Jurkat, Clone E6-1 (cell line): ENCODE measurements at regions not wholly inside any gene's neighbourhood (a gene's known extent, or its start where the extent isn't known, plus 50 kb on each side); places are given as distances from the start of the nearest gene placed in this dataset.
"Not testable (repeated sequence)": the region's sequence is repeated elsewhere in the genome, so short reads cannot be mapped to it uniquely, and the experiment has no call there.

Source experiments
- DNase-seq: peaks from one replicate; pipeline ENCODE4 v3.0.0-alpha.2; 2011; ENCODE audit warnings: low read depth, low spot score
- H3K4me3 ChIP-seq: 2 replicates; pipeline ENCODE4 v1.5.1; 2011; ENCODE audit warnings: mild to moderate bottlenecking, low read length, control low read depth, moderate library complexity

DNA sequence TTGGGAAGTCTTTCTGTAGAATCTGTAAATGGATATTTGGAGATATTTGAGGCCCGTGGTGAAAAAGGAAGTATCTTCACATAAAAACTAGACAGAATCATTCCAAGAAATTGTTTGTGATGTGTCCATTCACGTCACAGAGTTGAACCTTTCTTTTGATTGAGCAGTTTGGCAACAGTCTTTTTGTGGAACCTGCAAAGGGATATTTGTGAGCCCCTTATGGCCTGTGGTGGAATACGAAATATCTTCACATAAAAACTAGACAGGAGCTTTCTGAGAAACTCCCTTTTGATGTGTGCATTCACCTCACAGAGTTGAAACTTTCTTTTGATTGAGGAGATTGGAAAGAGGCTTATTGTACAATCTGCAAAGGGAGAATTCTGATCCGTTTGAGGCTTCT lies 2980.4 kb downstream of the TUBA3C start:
- not testable (repeated sequence) for DNase-seq, H3K4me3 ChIP-seq

DNA sequence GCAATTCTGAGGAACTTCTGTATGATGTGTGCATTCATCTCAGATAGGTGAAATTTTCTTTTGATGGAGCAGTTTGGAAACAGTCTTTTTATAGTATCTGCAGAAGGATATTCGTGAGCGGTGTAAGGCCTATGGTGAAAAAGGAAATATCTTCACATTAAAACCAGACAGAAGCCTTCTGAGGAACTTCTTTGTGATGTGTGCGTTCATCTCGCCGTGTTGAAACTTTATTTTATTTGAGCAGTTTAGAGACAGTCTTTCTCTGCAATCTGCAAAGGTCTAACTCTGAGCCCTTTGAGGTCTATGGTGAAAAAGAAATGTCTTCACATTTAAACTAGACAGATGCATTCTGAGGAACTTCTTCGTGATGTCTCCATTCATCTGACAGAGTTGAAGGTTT lies 3021.0 kb downstream of the TUBA3C start:
- not testable (repeated sequence) for H3K4me3 ChIP-seq

DNA sequence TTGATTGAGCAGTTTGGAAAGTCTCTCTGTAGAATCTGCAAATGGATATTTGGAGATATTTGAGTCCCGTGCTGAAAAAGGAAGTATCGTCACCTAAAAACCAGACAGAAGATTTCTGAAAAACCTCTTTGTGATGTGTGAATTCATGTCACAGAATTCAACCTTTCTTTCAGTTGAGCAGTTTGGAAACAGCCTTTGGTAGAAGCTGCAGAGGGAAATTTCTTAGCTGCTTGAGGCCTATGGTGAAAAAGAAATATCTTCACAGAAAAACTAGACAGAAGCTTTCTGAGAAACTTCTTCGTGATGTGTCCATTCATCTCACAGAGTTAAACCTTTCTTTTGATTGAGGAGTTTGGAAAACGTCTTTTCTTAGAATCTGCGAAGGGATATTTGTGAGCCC lies 3022.7 kb downstream of the TUBA3C start:
- DNase-seq, H3K4me3 ChIP-seq: not testable (repeated sequence)

More for the DNA sequence above, 3021.0 kb downstream of the TUBA3C start:
- not testable (repeated sequence) for DNase-seq

DNA sequence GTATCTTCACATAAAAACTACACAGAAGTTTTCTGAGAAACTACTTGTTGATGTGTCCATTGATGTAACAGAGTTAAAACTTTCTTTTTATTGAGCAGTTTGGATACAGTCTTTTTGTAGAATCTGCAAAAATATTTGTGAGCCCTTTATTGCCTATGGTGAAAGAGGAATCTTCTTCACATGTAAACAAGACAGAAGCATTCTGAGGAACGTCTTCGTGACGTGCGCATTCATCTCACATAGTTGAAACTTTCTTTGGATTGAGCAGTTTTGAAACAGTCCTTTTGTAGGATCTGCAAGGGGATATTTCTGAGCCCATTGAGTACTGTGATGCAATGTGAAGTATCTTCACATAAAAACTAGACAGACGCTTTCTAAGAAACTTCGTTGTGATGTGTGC lies 3023.6 kb downstream of the TUBA3C start:
- DNase-seq, H3K4me3 ChIP-seq: not testable (repeated sequence)

DNA sequence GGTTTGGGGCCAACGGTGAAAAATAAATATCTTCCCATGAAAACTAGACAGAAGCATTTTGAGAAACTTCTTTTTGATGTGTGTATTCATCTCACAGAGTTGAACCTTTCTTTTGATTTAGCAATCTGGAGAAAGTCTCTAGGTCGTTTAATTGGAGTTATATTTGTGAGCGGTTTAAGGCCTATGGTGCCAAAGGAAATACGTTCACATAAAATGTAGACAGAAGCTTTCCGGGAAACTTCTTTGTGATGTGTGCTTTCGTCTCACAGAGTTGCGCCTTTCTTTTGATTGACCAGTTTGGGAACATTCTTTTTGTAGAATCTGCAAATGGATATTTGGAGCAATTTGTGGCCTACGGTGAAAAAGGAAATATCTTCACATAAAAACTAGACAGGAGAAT lies 3028.8 kb downstream of the TUBA3C start:
- DNase-seq, H3K4me3 ChIP-seq: not testable (repeated sequence)

DNA sequence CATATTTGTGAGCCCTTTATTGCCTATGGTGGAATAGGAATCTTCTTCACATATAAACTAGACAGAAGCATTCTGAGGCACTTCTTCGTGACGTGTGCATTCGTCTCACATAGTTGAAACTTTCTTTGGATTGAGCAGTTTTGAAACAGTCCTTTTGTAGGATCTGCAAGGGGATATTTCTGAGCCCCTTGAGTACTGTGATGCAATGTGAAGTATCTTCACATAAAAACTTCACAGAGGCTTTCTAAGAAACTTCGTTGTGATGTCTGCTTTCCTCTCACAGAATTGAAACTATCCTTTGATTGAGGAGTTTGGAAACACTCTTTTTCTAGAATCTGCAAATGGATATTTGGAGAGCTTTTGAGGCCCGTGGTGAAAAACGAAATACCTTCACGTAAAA lies 3030.3 kb downstream of the TUBA3C start:
- DNase-seq, H3K4me3 ChIP-seq: not testable (repeated sequence)

DNA sequence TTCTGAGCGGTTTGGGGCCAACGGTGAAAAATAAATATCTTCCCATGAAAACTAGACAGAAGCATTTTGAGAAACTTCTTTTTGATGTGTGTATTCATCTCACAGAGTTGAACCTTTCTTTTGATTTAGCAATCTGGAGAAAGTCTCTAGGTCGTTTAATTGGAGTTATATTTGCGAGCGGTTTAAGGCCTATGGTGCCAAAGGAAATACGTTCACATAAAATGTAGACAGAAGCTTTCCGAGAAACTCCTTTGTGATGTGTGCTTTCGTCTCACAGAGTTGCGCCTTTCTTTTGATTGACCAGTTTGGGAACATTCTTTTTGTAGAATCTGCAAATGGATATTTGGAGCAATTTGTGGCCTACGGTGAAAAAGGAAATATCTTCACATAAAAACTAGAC lies 3032.2 kb downstream of the TUBA3C start:
- DNase-seq, H3K4me3 ChIP-seq: not testable (repeated sequence)

DNA sequence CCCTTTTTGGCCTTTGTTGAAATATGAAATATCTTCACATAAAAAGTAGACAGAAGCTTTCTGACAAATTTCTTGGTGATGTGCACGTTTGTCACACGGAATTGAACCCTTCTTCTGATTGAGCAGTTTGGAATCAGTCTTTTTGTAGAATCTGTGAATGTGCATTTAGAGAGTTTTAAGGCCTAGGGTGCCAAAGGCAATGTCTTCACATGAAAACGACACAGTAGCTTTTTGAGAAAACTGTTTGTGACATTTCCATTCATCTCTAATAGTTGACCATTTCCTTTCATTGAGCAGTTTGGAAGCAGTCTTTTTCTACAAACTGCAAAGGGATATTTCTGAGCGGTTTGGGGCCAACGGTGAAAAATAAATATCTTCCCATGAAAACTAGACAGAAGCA lies 3036.0 kb downstream of the TUBA3C start:
- DNase-seq = peak; percentile 12
- H3K4me3 ChIP-seq = not testable (repeated sequence)

DNA sequence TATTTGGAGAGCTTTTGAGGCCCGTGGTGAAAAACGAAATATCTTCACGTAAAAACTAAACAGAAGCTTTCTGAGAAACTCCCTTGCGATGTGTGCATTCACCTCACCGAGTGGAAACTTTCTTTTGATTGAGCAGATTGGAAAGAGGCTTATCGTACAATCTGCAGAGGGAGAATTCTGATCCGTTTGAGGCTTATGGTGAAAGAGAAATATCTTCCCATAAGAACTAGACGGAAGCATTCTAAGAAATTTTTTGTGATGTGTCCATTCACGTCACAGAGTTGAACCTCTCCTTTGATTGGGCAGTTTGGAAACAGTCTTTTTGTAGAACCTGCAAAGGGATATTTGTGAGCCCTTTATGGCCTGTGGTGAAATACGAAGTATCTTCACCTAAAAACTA lies 3040.3 kb downstream of the TUBA3C start:
- H3K4me3 ChIP-seq = not testable (repeated sequence)
- peak; percentile 36 for DNase-seq

DNA sequence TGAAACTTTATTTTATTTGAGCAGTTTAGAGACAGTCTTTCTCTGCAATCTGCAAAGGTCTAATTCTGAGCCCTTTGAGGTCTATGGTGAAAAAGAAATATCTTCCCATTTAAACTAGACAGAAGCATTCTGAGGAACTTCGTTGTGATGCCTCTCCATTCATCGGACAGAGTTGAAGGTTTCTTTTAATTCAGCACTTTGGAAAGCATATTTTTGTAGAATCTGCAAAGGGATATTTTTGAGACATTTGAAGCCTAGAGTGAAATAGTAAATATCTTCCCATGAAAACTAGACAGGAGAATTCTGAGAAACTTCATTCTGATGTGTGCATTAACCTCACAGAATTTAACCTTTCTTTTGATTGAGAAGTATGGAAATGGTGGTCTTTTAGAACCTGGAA lies 3044.8 kb downstream of the TUBA3C start:
- peak; percentile 22 for DNase-seq
- not testable (repeated sequence) for H3K4me3 ChIP-seq

DNA sequence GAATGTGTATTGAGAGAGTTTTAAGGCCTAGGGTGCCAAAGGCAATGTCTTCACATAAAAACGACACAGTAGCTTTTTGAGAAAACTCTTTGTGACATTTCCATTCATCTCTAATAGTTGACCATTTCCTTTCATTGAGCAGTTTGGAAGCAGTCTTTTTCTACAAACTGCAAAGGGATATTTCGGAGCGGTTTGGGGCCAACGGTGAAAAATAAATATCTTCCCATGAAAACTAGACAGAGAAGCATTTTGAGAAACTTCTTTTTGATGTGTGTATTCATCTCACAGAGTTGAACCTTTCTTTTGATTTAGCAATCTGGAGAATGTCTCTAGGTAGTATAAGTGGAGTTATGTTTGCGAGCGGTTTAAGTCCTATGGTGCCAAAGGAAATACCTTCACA lies 3052.9 kb downstream of the TUBA3C start:
- H3K4me3 ChIP-seq, DNase-seq: not testable (repeated sequence)

DNA sequence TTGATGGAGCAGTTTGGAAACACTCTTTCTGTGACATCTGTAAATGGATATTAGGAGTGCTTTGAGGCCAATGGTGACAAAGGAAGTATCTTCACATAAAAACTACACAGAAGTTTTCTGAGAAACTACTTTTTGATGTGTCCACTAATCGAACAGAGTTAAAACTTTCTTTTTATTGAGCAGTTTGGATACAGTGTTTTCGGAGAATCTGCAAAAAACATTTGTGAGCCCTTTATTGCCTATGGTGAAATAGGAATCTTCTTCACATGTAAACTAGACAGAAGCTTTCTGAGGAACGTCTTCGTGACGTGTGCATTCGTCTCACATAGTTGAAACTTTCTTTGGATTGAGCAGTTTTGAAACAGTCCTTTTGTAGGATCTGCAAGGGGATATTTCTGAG lies 3068.2 kb downstream of the TUBA3C start:
- not testable (repeated sequence) for H3K4me3 ChIP-seq, DNase-seq
